NCI-H82 treated with DMSO at 0.1 percent for 48 hours (cell line): ENCODE measurements at regions not wholly inside any gene's neighbourhood (a gene's known extent, or its start where the extent isn't known, plus 50 kb on each side); places are given as distances from the start of the nearest gene placed in this dataset.
"Not testable (repeated sequence)": the region's sequence is repeated elsewhere in the genome, so short reads cannot be mapped to it uniquely, and the experiment has no call there.

Experiments
- DNase-seq: peaks from one replicate; lab custom pipeline; 2025; ENCODE audit not compliant: unreplicated experiment; lab: John Stamatoyannopoulos, UW

DNA sequence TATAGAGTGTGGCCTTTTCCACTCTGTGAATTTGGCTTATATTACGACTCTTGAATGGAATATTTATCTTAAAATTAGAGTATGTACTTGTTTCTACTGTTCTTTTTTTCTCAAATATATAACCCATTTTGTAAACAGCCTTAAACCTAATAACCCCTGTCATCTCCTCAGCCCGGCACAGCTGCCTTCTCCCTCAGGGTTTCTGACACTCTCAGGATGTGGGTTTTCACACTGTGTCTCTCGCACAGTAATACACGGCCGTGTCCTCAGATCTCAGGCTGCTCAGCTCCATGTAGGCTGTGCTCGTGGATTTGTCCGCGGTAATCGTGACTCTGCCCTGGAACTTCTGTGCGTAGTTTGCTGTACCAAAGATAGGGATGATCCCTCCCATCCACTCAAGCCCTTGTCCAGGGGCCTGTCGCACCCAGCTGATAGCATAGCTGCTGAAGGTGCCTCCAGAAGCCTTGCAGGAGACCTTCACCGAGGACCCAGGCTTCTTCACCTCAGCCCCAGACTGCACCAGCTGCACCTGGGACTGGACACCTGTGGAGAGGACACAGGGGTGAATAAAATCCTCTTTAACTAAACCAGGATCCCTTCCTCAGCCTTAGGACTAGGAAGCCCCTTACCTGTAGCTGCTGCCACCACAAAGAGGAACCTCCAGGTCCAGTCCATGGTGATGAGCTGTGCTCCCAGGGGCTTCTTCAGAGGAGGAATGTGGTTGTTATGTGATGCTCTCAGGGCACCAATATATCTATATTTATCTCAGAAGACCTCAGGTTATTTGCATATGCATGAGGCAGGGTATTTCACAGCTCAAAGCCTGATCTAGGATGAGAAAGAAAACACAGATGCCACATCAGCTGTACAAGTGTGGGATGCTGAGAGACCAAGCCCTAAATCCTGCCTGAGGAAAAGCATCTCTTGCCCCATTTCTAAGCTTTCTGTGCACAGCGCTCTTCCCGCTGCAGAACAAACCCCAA lies 1188.4 kb downstream of the TMEM121 start:
- not testable (repeated sequence) for DNase-seq

DNA sequence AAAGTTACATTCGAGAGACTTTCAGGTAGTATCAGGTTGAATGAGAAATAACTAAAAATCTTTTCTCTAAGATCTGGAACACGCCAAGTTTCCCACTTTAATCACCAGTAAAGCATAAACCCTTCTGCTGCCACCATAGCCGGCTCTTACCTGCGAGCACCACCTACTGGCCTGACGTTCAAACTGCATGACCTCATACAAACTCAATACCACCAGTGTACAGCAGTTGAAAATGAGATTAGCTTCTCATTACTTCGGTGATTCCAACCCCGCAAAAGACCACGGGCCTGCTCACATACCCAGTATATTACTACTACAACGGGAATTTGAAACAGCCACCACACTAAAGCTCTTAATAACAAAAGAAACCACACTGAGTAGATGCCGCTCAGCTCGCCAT lies 1191.2 kb downstream of the TMEM121 start:
- not testable (repeated sequence) for DNase-seq

DNA sequence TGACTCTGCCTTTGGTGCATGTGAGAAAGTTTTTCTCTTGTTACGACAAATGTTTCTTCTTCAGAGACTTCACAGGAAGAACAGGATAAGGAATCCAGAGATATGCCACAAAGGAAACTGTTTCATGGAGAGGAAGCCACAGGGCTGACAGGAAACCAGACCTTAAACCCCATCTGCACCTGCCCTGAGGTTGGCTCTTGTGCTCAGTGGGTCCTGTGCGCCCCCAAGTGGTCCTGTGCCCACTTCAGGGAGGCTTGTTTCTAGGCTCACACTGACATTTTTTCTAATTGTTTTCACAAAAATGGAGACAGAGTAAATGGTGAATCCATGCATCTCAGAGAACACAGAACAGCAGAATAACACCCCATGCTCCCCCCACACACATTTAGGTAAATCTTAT lies 1193.5 kb downstream of the TMEM121 start:
- DNase-seq: not testable (repeated sequence)

DNA sequence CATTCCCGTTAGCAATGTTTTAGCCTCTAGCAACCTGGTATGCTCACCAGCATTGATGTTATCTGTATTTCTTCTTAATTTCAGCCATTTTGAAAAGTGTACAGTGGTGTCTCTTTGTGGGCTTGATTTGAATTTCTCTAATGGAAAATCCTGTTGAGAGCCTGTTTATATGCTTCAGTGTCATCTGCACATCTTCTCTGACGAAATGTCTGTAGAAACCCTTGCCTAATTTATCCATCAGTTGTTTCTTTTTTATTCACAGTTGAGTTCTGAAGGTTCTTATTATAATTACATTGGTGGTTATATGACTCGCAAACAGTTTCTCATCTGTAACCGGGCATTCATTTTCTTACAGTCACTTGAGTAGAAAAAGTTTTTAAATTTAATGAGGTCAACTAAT lies 1195.5 kb downstream of the TMEM121 start:
- not testable (repeated sequence) for DNase-seq

DNA sequence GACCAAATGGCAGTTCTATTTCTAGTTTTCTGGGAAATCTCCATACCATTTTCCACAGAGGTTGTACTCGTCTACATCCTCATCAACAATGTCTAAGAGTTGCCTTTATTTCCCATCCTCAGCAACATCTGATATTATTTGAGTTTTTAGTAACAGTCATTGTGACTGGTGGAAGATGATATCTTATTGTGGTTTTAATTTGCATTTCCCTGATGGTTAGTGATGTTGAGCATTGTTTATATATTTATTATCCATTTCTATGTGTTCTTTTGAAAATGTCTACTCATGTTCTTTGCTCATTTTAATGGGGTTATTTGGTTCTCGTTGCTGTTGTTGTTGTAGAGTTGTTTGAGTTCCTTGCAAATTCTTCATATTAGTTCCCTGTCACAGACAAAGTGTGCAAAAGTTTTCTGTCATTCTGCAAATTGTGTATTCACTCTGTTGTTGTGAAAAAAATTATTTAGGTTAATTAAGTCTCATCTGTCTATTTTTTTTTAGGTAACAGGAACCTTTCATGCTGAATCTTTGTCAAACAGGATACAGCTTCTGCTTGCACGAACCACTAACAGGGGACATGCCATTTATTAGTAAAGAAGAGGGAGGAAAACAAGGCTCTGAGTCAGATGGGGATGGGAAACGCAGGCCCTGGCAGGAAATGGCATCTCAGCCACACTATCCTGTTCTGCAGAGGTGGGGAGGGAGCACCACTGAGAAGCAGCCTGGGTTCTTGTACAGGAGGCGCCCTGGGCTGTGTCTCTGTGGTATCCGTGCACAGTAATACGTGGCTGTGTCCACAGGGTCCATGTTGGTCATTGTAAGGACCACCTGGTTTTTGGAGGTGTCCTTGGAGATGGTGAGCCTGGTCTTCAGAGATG lies 1196.7 kb downstream of the TMEM121 start:
- DNase-seq: not testable (repeated sequence)

DNA sequence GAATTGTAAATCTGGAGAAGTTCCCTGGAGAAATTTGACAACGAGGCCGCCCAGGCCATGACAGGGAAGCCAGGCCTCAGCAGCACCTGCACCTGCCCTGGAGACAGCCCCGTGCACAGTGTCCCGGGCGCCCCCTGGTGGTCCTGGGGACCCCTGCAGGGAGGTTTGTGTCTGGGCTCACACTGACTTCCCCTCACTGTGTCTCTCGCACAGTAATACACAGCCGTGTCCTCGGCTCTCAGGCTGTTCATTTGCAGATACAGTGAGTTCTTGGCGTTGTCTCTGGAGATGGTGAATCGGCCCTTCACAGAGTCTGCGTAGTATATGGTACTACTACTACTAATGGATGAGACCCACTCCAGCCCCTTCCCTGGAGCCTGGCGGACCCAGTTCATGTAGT lies 1201.6 kb downstream of the TMEM121 start:
- not testable (repeated sequence) for DNase-seq

DNA sequence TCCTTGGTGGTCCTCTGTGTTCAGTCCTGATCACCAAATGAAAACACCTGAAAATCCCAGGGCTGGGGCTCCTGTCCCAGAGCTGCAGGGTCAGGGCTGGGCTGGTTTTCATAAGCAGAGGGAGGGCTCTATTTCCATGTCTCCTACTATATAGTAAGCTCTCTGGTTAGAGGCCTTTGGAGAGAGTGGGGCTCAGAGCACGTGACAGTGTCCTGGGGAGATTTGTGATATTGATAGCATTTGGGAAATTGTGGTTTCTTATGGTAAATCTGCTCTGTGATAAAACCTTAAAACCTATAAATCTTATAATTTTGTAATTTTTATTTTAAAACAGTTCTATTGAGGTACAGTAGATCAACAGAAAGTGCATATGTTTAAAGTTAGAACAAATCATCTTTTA lies 1202.2 kb downstream of the TMEM121 start:
- no peak for DNase-seq

DNA sequence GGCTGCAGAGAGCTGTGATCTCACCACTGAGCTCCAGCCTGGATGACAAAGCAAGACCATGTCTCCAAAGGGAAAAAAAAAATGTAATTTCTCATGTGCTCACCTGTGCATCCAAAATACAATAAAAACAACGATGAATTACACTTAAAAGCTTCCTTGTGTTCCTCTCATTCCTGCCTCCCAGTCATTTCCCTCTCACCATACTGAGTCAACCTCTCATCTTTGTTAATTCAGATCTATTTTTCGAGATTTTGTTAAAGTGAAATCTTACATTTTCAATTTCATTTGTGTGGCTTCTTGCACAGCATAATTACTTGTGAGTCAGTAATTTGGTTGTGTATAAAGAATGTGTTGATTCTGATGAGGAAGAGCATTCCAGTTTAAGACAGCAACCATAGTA lies 1203.2 kb downstream of the TMEM121 start:
- DNase-seq: no peak

DNA sequence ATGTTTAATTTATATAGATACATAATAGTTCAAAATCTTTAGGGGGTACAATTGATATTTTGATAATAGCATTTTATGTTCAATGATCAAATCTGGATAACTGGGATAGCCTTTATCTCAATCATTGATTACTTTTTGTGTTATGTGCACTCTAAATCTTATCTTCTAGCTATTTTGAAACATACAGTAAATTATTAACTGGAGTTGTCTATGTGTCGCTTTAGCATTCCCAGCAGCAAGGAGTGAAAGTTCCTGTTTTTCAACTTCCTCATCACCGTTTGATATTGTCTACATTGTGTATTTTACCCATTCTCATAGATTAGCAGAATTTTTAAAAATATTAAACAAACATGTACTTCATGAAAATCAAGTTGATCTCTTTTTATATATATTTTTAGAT lies 1207.4 kb downstream of the TMEM121 start:
- no peak for DNase-seq

DNA sequence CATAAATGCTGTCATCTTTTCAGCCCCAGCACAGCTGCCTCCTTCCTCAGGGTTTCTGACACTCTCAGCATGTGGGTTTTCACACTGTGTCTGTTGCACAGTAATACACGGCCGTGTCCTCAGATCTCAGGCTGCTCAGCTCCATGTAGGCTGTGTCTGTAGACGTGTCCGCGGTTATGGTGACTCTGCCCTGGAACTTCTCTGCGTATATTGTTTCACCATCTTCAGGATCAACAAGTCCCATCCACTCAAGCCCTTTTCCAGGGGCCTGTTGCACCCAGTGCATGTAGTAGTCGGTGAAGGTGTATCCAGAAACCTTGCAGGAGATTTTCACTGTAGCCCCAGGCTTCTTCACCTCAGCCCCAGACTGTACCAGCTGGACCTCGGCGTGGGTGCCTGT lies 1210.6 kb downstream of the TMEM121 start:
- DNase-seq: no peak

DNA sequence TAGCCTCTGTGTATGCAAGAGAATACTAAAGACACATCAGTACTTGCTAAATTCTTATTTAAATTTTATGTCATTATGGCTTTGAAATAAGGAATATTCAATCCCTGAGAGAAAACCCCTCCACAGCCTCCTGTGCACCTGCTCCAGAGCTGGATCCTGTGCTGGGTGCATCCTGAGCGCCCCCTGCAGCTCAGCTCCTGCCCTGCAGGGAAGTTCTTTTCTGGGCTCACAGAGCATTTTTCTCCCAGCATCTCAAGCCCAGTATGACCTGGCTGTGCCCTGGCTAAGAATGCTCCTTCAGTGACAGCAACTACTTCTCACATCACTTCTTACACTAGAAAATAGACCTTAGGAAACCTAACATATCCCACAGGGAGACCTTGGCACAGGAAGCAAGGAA lies 1211.7 kb downstream of the TMEM121 start:
- DNase-seq: no peak

DNA sequence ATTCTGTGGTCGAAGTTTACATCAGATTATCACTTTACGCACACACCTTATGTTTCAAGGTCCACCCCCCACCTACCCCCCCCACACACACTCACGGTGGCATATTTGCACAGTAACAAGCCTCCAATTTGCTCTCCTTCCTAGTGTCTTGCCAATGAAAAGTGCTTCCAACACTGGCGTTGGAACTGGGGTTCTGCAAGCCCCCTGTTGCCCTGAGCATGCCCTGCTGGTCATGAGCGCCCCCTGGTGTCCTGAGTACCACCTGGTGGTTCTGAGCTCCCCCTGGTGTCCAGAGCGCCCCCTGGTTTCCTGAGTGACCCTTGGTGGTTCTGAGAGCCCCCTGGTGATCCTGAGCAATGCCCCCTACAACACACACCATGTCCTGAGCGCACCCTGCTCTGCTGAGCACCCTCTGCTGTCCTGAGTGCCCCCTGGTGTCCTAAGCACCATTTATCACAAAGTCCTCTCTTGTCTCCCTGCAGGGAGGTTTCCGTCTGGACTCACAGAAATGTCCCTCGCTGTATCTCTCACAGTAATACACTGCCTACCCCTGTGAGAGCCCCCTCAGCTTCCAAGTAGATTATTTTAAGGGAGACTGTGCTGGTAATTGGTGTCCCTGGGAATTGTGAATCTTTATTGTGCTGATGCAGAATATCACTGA lies 1212.3 kb downstream of the TMEM121 start:
- not testable (repeated sequence) for DNase-seq

DNA sequence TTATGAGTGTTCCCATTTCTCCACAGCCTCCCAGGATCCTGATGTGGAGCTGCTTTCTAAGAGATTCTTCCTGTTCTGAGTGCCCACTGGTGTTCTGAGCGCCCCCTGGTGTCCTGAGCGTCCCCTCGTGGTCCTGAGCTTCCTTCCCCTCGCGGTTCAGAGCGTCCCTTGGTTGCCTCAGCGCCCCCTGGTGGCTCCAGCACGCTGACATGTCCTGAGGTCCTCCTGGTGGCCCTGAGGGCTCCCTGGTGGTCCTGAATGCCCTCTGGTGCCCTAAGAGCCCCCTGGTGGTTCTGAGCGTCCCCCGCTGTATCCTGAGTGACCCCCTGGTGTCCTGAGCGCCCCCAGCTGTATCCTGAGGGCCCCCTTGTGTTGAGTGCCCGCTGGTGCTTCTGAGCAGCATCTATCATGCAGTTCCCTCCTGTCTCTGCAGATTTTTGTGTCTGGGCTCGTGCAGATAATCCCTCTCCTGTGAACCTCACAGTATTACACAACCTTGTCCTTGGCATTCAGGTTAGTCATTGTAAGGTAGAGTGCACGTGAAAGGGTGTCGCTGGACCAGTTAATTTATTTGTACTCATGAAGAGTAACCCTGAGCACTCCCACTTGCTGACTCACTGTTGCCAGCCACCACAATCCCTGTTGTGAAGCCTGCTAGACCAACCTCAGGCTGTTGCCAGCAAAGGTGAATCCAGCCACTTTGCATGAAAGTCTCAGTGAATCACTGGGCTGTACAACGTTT lies 1214.9 kb downstream of the TMEM121 start:
- not testable (repeated sequence) for DNase-seq

DNA sequence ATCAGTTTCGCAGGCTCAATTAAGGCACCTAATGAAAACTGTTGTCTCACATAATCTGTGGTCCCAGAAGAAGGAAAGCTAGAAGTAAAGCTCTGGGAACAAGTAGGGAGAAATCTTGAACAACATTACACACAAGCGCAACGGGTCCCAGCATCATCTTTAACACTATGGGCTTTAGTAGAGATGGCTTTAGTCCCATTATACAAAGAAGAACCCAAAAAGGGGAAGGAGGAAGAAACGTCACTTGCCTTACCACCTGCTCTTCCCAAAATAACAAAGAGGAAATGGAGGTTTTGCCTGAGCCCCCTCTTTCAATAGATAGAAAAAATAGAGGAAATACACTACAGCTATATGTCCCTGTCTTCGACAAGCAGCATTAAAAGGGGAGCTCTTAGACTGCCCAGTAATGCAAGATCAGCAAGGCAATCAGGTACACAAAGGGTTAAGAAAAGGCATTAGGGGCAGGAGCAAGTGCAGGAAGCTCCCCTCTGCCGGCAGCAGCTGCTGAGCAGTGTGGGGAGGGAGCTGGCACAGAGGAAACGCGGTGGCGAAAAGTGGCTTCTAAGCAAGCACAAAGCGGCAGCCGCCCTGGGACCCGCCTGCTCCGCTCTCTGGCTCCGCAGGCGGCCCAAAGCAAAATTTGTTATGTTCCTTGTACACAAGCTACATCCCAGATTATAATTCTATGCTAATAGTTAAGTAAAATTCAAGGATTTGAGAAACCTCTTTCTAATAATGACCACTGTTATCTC lies 1218.8 kb downstream of the TMEM121 start:
- DNase-seq: not testable (repeated sequence)

DNA sequence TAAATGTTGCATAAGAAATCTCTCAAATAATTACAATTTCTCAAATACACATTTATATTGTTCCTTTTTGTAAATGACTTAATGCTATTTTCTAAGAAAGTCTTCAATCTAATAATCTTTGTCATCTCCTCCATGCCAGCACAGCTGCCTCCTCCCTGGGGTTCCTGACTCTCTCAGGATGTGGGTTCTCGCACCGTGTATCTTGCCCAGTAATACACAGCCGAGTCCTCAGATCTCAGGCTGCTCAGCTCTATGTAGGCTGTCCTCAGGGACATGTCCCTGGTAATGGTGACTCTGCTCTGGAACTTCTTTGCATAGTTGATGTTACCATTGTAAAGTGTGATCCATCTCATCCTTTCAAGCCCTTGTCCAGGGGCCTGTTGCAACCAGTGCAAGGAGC lies 1223.7 kb downstream of the TMEM121 start:
- not testable (repeated sequence) for DNase-seq

DNA sequence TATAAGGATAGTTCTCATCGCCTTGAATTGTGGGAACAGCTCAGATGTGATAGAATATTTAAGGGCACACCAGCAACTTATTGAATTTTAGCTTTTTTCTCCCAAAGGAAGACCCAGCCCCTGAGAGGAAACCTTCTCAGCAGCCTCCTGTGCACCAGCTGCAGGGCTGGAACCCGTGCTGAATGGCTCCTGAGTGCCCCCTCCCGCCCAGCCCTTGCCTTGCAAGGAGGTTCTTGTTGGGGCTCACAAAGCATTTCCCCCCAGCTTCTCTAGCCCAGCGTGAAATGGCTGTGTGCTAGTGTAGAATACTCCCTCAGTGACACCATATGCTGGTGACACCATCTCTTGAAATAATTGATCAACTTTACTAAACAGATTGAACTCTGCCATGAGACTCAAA lies 1227.4 kb downstream of the TMEM121 start:
- DNase-seq: not testable (repeated sequence)

DNA sequence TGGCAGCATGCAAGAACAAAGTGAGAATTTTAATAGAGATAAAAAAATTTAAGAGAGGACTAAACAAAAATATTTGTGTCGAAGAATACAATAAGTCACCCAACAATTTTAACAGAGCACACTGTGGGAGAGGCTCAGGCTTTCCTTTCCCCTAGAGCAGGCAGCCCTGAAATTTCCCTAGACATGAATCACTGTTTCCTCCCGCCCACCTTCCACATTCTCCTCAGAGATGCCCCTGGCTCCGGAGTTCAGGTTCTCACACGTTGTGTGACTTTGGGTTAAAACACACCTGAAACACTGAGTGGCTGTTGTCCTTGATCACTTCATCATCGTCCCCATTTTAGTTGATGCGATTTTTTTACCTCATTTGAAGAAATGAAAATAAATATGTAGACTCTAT lies 1231.1 kb downstream of the TMEM121 start:
- DNase-seq: not testable (repeated sequence)

DNA sequence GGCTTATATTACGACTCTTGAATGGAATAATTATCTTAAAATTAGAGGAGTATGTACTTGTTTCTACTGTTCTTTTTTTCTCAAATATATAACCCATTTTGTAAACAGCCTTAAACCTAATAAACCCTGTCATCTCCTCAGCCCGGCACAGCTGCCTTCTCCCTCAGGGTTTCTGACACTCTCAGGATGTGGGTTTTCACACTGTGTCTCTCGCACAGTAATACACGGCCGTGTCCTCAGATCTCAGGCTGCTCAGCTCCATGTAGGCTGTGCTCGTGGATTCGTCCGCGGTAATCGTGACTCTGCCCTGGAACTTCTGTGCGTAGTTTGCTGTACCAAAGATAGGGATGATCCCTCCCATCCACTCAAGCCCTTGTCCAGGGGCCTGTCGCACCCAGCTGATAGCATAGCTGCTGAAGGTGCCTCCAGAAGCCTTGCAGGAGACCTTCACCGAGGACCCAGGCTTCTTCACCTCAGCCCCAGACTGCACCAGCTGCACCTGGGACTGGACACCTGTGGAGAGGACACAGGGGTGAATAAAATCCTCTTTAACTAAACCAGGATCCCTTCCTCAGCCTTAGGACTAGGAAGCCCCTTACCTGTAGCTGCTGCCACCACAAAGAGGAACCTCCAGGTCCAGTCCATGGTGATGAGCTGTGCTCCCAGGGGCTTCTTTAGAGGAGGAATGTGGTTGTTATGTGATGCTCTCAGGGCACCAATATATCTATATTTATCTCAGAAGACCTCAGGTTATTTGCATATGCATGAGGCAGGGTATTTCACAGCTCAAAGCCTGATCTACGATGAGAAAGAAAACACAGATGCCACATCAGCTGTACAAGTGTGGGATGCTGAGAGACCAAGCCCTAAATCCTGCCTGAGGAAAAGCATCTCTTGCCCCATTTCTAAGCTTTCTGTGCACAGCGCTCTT lies 1235.8 kb downstream of the TMEM121 start:
- not testable (repeated sequence) for DNase-seq

DNA sequence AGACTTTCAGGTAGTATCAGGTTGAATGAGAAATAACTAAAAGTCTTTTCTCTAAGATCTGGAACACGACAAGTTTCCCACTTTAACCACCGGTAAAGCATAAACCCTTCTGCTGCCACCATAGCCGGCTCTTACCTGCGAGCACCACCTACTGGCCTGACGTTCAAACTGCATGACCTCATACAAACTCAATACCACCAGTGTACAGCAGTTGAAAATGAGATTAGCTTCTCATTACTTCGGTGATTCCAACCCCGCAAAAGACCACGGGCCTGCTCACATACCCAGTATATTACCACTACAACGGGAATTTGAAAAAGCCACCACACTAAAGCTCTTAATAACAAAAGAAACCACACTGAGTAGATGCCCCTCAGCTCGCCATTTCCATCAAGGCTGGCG lies 1238.6 kb downstream of the TMEM121 start:
- DNase-seq: not testable (repeated sequence)
